ENCODE measurements at regions not wholly inside any gene's neighbourhood (a gene's known extent, or its start where the extent isn't known, plus 50 kb on each side); places are given as distances from the start of the nearest gene placed in this dataset.

GRCh38 chr5:162796507-162796906 lies 640.9 kb upstream of the CCNG1 start:
- TF ChIP-seq CTCF (IDR thresholded peaks at IDR 0.05) (no peak), POLR2AphosphoS5 (IDR thresholded peaks at IDR 0.05; ENCODE audit: low read depth, low read length) (no peak), TCF7L2 (IDR thresholded peaks at IDR 0.05; ENCODE audit: low read depth, low read length) (no peak), SIN3A (IDR thresholded peaks at IDR 0.05; ENCODE audit: borderline replicate concordance, insufficient read depth, low read depth, low read length) (no peak)

Data from Panc1 (cell line).